ENCODE measurements at regions not wholly inside any gene's neighbourhood (a gene's known extent, or its start where the extent isn't known, plus 50 kb on each side); places are given as distances from the start of the nearest gene placed in this dataset.

GRCh38 chr7:70913924-70914323, 218.0 kb upstream of the GALNT17 start:
- TF ChIP-seq EZH2phosphoT487 (IDR thresholded peaks at IDR 0.05; ENCODE audit: borderline replicate concordance, low read length), result no peak
- TF ChIP-seq CTCF (IDR thresholded peaks at IDR 0.05; ENCODE audit: low read depth, low read length, poor library complexity, severe bottlenecking), result no peak
